Hepatocyte (in vitro differentiated cells): ENCODE measurements at regions not wholly inside any gene's neighbourhood (a gene's known extent, or its start where the extent isn't known, plus 50 kb on each side); places are given as distances from the start of the nearest gene placed in this dataset.

Source experiments
- DNase-seq: peaks from one replicate; pipeline ENCODE4 v3.0.0-alpha.2; 2016; ENCODE audit warnings: low spot score
- H2AFZ ChIP-seq: fragments of 200-600 bp; sonication (generic); 2 replicates; pipeline ENCODE4 v1.6.0; 2016; ENCODE audit warnings: antibody characterized with exemption, mild to moderate bottlenecking
- H3K27ac ChIP-seq: fragments of 200-600 bp; sonication (generic); 2 replicates; pipeline ENCODE4 v1.5.1; 2016; ENCODE audit warnings: mild to moderate bottlenecking
- H3K27me3 ChIP-seq: fragments of 200-600 bp; sonication (generic); 2 replicates; pipeline ENCODE4 v1.6.1; 2016
- H3K36me3 ChIP-seq: fragments of 200-600 bp; sonication (generic); replicated peaks from 2 replicates; pipeline ENCODE4 v1.5.1; 2016; ENCODE audit warnings: low read depth; ENCODE audit not compliant: insufficient read depth
- H3K4me1 ChIP-seq: fragments of 200-600 bp; sonication (generic); 2 replicates; pipeline ENCODE4 v1.5.1; 2016; ENCODE audit warnings: mild to moderate bottlenecking, moderate library complexity; ENCODE audit not compliant: insufficient read depth
- H3K4me2 ChIP-seq: fragments of 200-600 bp; sonication (generic); 2 replicates; pipeline ENCODE4 v1.6.0; 2016
- H3K4me3 ChIP-seq: fragments of 200-600 bp; sonication (generic); 2 replicates; pipeline ENCODE4 v1.5.1; 2016; ENCODE audit warnings: mild to moderate bottlenecking
- H3K79me2 ChIP-seq: fragments of 200-600 bp; sonication (generic); 2 replicates; pipeline ENCODE4 v1.6.0; 2017; ENCODE audit warnings: mild to moderate bottlenecking
- H3K9me2 ChIP-seq: fragments of 200-600 bp; sonication (generic); replicated peaks from 2 replicates; pipeline ENCODE4 v1.6.0; 2017; ENCODE audit warnings: mild to moderate bottlenecking; ENCODE audit not compliant: insufficient read depth
- H3K9me3 ChIP-seq: fragments of 200-600 bp; sonication (generic); 2 replicates; pipeline ENCODE4 v1.5.1; 2016; ENCODE audit warnings: low read depth, mild to moderate bottlenecking
- H4K20me1 ChIP-seq: fragments of 200-600 bp; sonication (generic); 2 replicates; pipeline ENCODE4 v1.6.0; 2016; ENCODE audit warnings: mild to moderate bottlenecking; ENCODE audit not compliant: insufficient read depth, poor library complexity, severe bottlenecking
- EZH2 ChIP-seq: fragments of 200-600 bp; sonication (generic); IDR thresholded peaks from 2 replicates; pipeline ENCODE4 v1.6.1; 2016; ENCODE audit warnings: antibody characterized with exemption, mild to moderate bottlenecking, borderline replicate concordance
- EZH2phosphoT487 ChIP-seq: fragments of 200-600 bp; sonication (generic); IDR thresholded peaks from one replicate; pipeline ENCODE4 v1.6.1; 2018; ENCODE audit warnings: antibody characterized with exemption, mild to moderate bottlenecking, low read depth, moderate library complexity; ENCODE audit not compliant: unreplicated experiment, severe bottlenecking
- WGBS: methylation state at CpG from one replicate; pipeline ENCODE4 v1.1.6; 2016; ENCODE audit warnings: low lambda C conversion rate; ENCODE audit errors: missing lambda C conversion rate; 5-methylcytosine and 5-hydroxymethylcytosine counted together
- TF ChIP-seq, protein P1 (sequence below): fragments of 200-600 bp; sonication (generic); IDR thresholded peaks from 2 replicates; pipeline ENCODE4 v1.5.1; 2016; ENCODE audit warnings: antibody characterized with exemption, mild to moderate bottlenecking; ENCODE audit not compliant: poor library complexity

DNA sequence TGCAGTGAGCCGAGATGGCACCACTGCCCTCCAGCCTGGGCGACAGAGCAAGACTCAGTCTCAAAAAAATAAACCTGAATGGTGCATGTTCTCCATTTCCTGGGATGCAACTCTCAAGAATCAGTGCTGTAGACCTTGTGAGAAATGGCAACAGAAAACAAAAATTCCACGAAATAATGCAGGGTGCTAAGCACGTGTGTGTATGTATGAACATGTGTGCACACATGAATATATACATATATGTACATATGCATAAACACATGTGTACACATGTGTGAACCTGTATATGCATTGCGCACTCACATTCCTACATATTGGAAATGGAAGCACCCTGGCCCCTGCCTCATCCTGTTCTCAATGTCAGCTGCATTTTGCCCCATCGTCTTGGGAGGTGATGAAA lies 548.5 kb downstream of the TCERG1L start:
- Histone ChIP-seq H4K20me1 (no peaks in the 10 kb centered on the region), H3K4me1 (no peaks in the 10 kb centered on the region), H3K4me3 (no peak overlapping the region), H3K27me3 (no peaks in the 10 kb centered on the region), H3K9me3 (no peaks in the 10 kb centered on the region), H2AFZ (no peak overlapping the region), H3K27ac (no peak overlapping the region), H3K9me2 (no peaks in the 10 kb centered on the region), H3K79me2 (no peaks in the 10 kb centered on the region), H3K4me2 (no peak overlapping the region), H3K36me3 (no peaks in the 10 kb centered on the region)
- WGBS = 89% methylated on average over 6 of the region's 6 CpGs
- TF ChIP-seq EZH2 (no peak), EZH2phosphoT487 (no peak)
- TF ChIP-seq, protein P1, sequence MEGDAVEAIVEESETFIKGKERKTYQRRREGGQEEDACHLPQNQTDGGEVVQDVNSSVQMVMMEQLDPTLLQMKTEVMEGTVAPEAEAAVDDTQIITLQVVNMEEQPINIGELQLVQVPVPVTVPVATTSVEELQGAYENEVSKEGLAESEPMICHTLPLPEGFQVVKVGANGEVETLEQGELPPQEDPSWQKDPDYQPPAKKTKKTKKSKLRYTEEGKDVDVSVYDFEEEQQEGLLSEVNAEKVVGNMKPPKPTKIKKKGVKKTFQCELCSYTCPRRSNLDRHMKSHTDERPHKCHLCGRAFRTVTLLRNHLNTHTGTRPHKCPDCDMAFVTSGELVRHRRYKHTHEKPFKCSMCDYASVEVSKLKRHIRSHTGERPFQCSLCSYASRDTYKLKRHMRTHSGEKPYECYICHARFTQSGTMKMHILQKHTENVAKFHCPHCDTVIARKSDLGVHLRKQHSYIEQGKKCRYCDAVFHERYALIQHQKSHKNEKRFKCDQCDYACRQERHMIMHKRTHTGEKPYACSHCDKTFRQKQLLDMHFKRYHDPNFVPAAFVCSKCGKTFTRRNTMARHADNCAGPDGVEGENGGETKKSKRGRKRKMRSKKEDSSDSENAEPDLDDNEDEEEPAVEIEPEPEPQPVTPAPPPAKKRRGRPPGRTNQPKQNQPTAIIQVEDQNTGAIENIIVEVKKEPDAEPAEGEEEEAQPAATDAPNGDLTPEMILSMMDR = no peak
- DNase-seq = no peak

DNA sequence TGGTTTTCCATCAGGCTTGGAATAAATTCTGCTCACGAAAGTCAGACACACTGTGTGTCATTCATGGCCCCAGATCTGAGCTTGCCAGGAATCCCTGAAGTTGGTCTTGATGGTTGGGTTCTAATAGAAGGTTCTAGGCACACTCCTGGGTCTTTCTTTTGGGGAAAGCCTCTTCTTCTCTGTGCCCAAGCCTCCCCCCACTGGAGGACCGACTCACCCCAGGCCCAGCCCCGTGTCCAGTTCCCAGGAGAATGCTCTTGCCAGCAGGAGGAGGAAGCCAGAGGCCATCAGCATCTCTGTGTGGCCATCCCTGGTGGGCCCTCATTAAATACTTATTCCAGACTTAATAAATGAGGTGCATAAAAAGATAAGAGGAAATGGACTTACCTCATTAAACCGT lies 548.0 kb downstream of the TCERG1L start:
- no peak for TF ChIP-seq EZH2phosphoT487
- TF ChIP-seq, protein P1 = no peak
- no peak for TF ChIP-seq EZH2
- no peaks in the 10 kb centered on the region for H3K4me1 ChIP-seq
- no peak overlapping the region for H3K4me2 ChIP-seq
- H3K27ac ChIP-seq = no peak overlapping the region
- no peaks in the 10 kb centered on the region for H3K27me3 ChIP-seq
- H3K9me3 ChIP-seq = no peaks in the 10 kb centered on the region
- H3K79me2 ChIP-seq = no peaks in the 10 kb centered on the region
- no peak overlapping the region for H2AFZ ChIP-seq
- 79% methylated on average over 4 of the region's 4 CpGs for WGBS
- no peak for DNase-seq
- H3K4me3 ChIP-seq = no peak overlapping the region
- H3K36me3 ChIP-seq = no peaks in the 10 kb centered on the region
- no peaks in the 10 kb centered on the region for H4K20me1 ChIP-seq
- no peaks in the 10 kb centered on the region for H3K9me2 ChIP-seq

DNA sequence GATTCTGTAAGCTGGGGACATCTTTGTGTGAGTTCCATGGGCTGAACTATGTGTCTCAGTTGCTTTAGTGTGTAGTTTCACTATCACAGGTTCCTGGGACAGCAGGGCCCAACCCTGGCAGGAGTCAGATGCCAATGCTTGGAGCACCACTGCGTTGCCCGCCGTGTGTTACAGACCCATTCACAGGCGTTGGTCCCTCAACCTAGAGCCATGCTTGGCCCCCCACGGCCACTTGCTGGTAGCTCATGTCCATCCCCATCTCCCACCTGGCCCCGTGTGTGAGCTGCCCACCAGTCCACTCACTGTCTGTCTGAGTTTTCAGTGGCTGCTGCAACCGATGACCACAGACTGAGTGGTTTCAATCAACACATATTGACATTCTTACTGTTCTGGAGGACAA lies 546.9 kb downstream of the TCERG1L start:
- 90% methylated on average over 7 of the region's 7 CpGs for WGBS
- Histone ChIP-seq H3K4me1 (no peaks in the 10 kb centered on the region), H4K20me1 (no peaks in the 10 kb centered on the region), H3K4me2 (no peak overlapping the region), H3K36me3 (no peaks in the 10 kb centered on the region), H3K27me3 (no peaks in the 10 kb centered on the region), H3K4me3 (no peak overlapping the region), H3K27ac (no peak overlapping the region), H3K9me2 (no peaks in the 10 kb centered on the region), H3K9me3 (no peaks in the 10 kb centered on the region), H2AFZ (no peak overlapping the region), H3K79me2 (no peaks in the 10 kb centered on the region)
- no peak for DNase-seq
- TF ChIP-seq EZH2phosphoT487 = no peak
- TF ChIP-seq EZH2 = no peak
- TF ChIP-seq, protein P1 = no peak

DNA sequence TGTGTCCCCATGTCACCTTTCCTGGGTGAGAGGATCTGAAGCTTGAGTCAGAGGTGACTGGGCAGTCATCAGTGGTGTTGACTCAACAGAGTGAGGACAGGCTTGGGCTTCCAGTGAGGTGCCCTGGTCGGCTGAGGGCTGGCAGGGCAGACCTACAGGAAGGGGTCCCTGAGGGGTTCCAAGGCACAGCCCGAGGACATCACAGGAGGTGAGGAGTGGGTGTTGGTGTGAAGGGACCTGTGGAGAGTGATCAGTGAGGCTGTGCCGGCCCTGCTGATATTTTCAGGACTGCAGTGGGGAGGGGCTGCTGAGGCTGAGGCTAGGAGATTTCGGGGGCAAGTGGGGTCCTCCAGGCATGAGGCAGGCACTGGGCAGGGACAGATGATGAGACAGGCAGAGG lies 545.5 kb downstream of the TCERG1L start:
- H3K9me3 ChIP-seq = no peaks in the 10 kb centered on the region
- H3K27me3 ChIP-seq = no peaks in the 10 kb centered on the region
- no peaks in the 10 kb centered on the region for H3K36me3 ChIP-seq
- H3K79me2 ChIP-seq = no peaks in the 10 kb centered on the region
- no peak overlapping the region for H2AFZ ChIP-seq
- H3K4me3 ChIP-seq = no peak overlapping the region
- no peak overlapping the region for H3K4me2 ChIP-seq
- H4K20me1 ChIP-seq = no peaks in the 10 kb centered on the region
- TF ChIP-seq EZH2 (no peak), EZH2phosphoT487 (no peak)
- TF ChIP-seq, protein P1 = no peak
- DNase-seq = no peak
- no peak overlapping the region for H3K27ac ChIP-seq
- H3K4me1 ChIP-seq = no peaks in the 10 kb centered on the region
- WGBS = 66% methylated on average over 4 of the region's 4 CpGs
- no peaks in the 10 kb centered on the region for H3K9me2 ChIP-seq
